ENCODE measurements at regions not wholly inside any gene's neighbourhood (a gene's known extent, or its start where the extent isn't known, plus 50 kb on each side); places are given as distances from the start of the nearest gene placed in this dataset.

DNA sequence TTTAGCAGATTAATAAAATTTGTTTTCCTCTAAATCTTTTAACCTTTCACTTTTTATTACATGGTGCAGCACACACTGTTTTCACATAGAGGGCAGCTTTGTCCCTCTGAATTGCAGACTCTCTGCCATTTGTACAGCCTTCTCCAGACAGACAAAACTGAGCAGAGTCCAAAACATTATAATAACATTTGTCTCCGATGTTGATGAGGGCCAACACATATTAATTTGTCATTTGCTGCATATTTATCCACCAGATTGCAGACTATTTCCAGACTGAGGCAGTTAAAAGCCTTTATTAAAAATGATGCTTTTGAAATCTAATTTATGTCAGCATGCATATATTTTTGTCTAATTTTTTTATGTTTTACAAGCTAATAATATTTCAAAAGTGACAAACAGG, 1251.9 kb upstream of the SLC10A2 start:
- no peak for TF ChIP-seq GATA3 (IDR thresholded peaks at IDR 0.05; ENCODE audit: low read depth, low read length)
- TF ChIP-seq GATA2 (IDR thresholded peaks at IDR 0.05; ENCODE audit: low read depth, low read length): no peak

Measured in SH-SY5Y (cell line).